ENCODE measurements at regions not wholly inside any gene's neighbourhood (a gene's known extent, or its start where the extent isn't known, plus 50 kb on each side); places are given as distances from the start of the nearest gene placed in this dataset.

GRCh38 chr3:76132154-76132470 lies 346.8 kb upstream of the ZNF717 start:
- H3K27me3 ChIP-seq (ENCODE audit: low read length), result no peaks in the 10 kb centered on the region
- H3K4me2 ChIP-seq (ENCODE audit: low read length), result peak overlapping the region; percentile 50
- no peaks in the 10 kb centered on the region for H3K9me3 ChIP-seq (ENCODE audit: low read length)
- H3K9ac ChIP-seq (ENCODE audit: low read length), result no peak overlapping the region
- H3K79me2 ChIP-seq (ENCODE audit: low read length), result no peaks in the 10 kb centered on the region
- TF ChIP-seq EZH2phosphoT487 (IDR thresholded peaks at IDR 0.05; ENCODE audit: borderline replicate concordance, low read length), result no peak
- no peak for TF ChIP-seq CTCF (conservative IDR thresholded peaks at IDR 0.05; ENCODE audit: low read depth, low read length)
- TF ChIP-seq EZH2 (IDR thresholded peaks at IDR 0.05; ENCODE audit: low read length, unreplicated experiment), result no peak
- no peaks in the 10 kb centered on the region for H3K9me2 ChIP-seq (replicated peaks; ENCODE audit: low read length)
- CTCF ChIA-PET, result no interaction called here
- no peak overlapping the region for H2AFZ ChIP-seq (ENCODE audit: low read length)
- H3K4me3 ChIP-seq (ENCODE audit: low read length), result no peak overlapping the region
- peaks cover 38% of the 10 kb centered on the region for H3K4me1 ChIP-seq (ENCODE audit: insufficient read depth, low read length)
- no peaks in the 10 kb centered on the region for H3F3A ChIP-seq (ENCODE audit: low read length, unreplicated experiment)
- no peak for ATAC-seq
- POLR2A ChIA-PET (ENCODE audit: unreplicated experiment), result no interaction called here
- no peaks in the 10 kb centered on the region for H4K20me1 ChIP-seq (ENCODE audit: low read length)
- H3K36me3 ChIP-seq (ENCODE audit: low read depth, low read length), result no peaks in the 10 kb centered on the region
- no peak for DNase-seq
- BruUV-seq (replicated peaks), result no TSS peak
- intact Hi-C loops (cut with micrococcal nuclease), result no loop called here
- no peak overlapping the region; the same call in 1 of the 2 replicates for H3K27ac ChIP-seq (ENCODE audit: low read length)

GRCh38 chr3:76134166-76134565 lies 348.8 kb upstream of the ZNF717 start:
- Histone ChIP-seq H3K36me3 (ENCODE audit: low read depth, low read length) (no peaks in the 10 kb centered on the region), H3K27me3 (ENCODE audit: low read length) (no peaks in the 10 kb centered on the region), H3K79me2 (ENCODE audit: low read length) (no peaks in the 10 kb centered on the region), H3K27ac (ENCODE audit: low read length) (peak overlapping the region; percentile 30), H3K9me3 (ENCODE audit: low read length) (no peaks in the 10 kb centered on the region), H3K4me2 (ENCODE audit: low read length) (peak overlapping the region; percentile 55), H3K4me3 (ENCODE audit: low read length) (no peak overlapping the region), H3K9ac (ENCODE audit: low read length) (no peak overlapping the region), H3K9me2 (replicated peaks; ENCODE audit: low read length) (no peaks in the 10 kb centered on the region), H4K20me1 (ENCODE audit: low read length) (no peaks in the 10 kb centered on the region), H2AFZ (ENCODE audit: low read length) (peak overlapping the region; percentile 23), H3F3A (ENCODE audit: low read length, unreplicated experiment) (no peaks in the 10 kb centered on the region), H3K4me1 (ENCODE audit: insufficient read depth, low read length) (peaks cover 38% of the 10 kb centered on the region)
- BruUV-seq (replicated peaks), result no TSS peak
- DNase-seq (peak; percentile 82), ATAC-seq (peak; percentile 83)
- intact Hi-C loops (cut with micrococcal nuclease), result no loop called here
- ChIA-PET CTCF (no interaction called here), POLR2A (ENCODE audit: unreplicated experiment) (no interaction called here)
- no peak for TF ChIP-seq EZH2phosphoT487 (IDR thresholded peaks at IDR 0.05; ENCODE audit: borderline replicate concordance, low read length)
- no peak for TF ChIP-seq CTCF (conservative IDR thresholded peaks at IDR 0.05; ENCODE audit: low read depth, low read length)
- TF ChIP-seq EZH2 (IDR thresholded peaks at IDR 0.05; ENCODE audit: low read length, unreplicated experiment), result no peak

GRCh38 chr3:76138921-76139320 lies 353.6 kb upstream of the ZNF717 start:
- no peaks in the 10 kb centered on the region for H3K9me2 ChIP-seq (replicated peaks; ENCODE audit: low read length)
- H3K27me3 ChIP-seq (ENCODE audit: low read length), result no peaks in the 10 kb centered on the region
- H4K20me1 ChIP-seq (ENCODE audit: low read length), result no peaks in the 10 kb centered on the region
- no peak for DNase-seq
- intact Hi-C loops (cut with micrococcal nuclease), result no loop called here
- ChIA-PET POLR2A (ENCODE audit: unreplicated experiment) (no interaction called here), CTCF (no interaction called here)
- H3K9me3 ChIP-seq (ENCODE audit: low read length), result no peaks in the 10 kb centered on the region
- no peak overlapping the region for H2AFZ ChIP-seq (ENCODE audit: low read length)
- no peak for TF ChIP-seq EZH2 (IDR thresholded peaks at IDR 0.05; ENCODE audit: low read length, unreplicated experiment)
- TF ChIP-seq CTCF (conservative IDR thresholded peaks at IDR 0.05; ENCODE audit: low read depth, low read length), result no peak
- no peak for TF ChIP-seq EZH2phosphoT487 (IDR thresholded peaks at IDR 0.05; ENCODE audit: borderline replicate concordance, low read length)
- BruUV-seq (replicated peaks), result no TSS peak
- ATAC-seq, result no peak
- no peak overlapping the region for H3K9ac ChIP-seq (ENCODE audit: low read length)
- H3K4me2 ChIP-seq (ENCODE audit: low read length), result no peak overlapping the region
- no peak overlapping the region for H3K27ac ChIP-seq (ENCODE audit: low read length)
- no peaks in the 10 kb centered on the region for H3K36me3 ChIP-seq (ENCODE audit: low read depth, low read length)
- no peak overlapping the region for H3K4me3 ChIP-seq (ENCODE audit: low read length)
- no peaks in the 10 kb centered on the region for H3K79me2 ChIP-seq (ENCODE audit: low read length)
- peaks cover 10% of the 10 kb centered on the region for H3K4me1 ChIP-seq (ENCODE audit: insufficient read depth, low read length)
- H3F3A ChIP-seq (ENCODE audit: low read length, unreplicated experiment), result no peaks in the 10 kb centered on the region
